GM06990 (cell line): ENCODE measurements at regions not wholly inside any gene's neighbourhood (a gene's known extent, or its start where the extent isn't known, plus 50 kb on each side); places are given as distances from the start of the nearest gene placed in this dataset.

Source experiments
- DNase-seq: peaks from one replicate; pipeline ENCODE4 v3.0.0-alpha.2; 2011; ENCODE audit not compliant: insufficient read length; ENCODE audit errors: extremely low read depth
- H3K27me3 ChIP-seq: replicated peaks from 2 replicates; pipeline ENCODE4 v1.6.0; 2011; ENCODE audit warnings: low read length; ENCODE audit not compliant: control insufficient read depth, insufficient read depth
- H3K36me3 ChIP-seq: 2 replicates; pipeline ENCODE4 v1.5.1; 2011; ENCODE audit warnings: low read length; ENCODE audit not compliant: control insufficient read depth, insufficient read depth
- H3K4me3 ChIP-seq: replicated peaks from 2 replicates; pipeline ENCODE4 v1.5.1; 2011; ENCODE audit warnings: low read depth, mild to moderate bottlenecking, control low read depth, low read length
- CTCF ChIP-seq: IDR thresholded peaks from 2 replicates; pipeline ENCODE4 v1.5.1; 2011; ENCODE audit warnings: low read length, control low read depth, mild to moderate bottlenecking, inconsistent platforms; ENCODE audit not compliant: insufficient read depth, poor library complexity, severe bottlenecking

DNA sequence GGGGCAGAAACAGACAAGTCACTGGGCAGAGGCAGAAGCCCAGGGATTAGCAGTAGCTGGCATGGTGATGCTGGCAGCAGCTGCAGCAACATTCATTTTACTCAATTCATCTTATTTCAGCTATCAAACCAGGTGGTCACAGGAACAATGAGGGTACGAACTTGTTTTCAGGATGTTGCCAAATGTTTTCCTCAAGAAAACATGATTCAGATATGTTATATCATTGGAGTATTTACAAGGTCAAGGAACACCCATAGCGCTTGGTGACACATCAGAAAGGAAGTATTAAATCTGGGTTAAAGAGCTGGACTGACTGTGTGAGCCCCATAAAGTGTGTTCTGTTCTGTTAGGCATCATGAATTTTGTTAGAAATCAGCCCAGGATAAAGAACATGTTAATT is 456.9 kb upstream of the ID4 start:
- no peak overlapping the region for H3K4me3 ChIP-seq
- H3K27me3 ChIP-seq: no peaks in the 10 kb centered on the region
- no peaks in the 10 kb centered on the region for H3K36me3 ChIP-seq
- DNase-seq: no peak
- no peak for TF ChIP-seq CTCF

DNA sequence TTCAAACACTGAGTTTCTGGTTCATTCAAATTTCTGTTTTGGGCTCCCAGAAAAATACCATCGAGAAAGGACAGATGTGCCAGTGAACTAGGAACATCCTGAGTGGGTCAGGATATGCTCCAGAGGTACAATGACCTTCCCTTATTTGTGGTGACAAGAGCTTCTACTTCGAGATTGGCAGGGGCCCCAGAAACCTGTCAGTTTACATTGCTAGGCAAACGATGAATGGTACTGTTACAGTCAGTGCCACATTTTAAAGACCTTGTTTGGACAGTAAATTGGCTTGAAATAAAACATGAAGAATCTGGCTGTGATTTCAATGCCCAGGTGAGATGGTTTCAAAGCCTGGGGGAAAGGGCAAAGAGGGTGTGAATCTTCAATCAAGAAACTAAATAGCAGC is 454.5 kb upstream of the ID4 start:
- Histone ChIP-seq H3K36me3 (no peaks in the 10 kb centered on the region), H3K27me3 (no peaks in the 10 kb centered on the region), H3K4me3 (no peak overlapping the region)
- no peak for DNase-seq
- no peak for TF ChIP-seq CTCF

GRCh38 chr6:19391926-19392325 is 445.2 kb upstream of the ID4 start:
- no peaks in the 10 kb centered on the region for H3K27me3 ChIP-seq
- no peak overlapping the region for H3K4me3 ChIP-seq
- no peak for DNase-seq
- H3K36me3 ChIP-seq: no peaks in the 10 kb centered on the region
- no peak for TF ChIP-seq CTCF

- H3K27me3 ChIP-seq: no peaks in the 10 kb centered on the region
- H3K4me3 ChIP-seq: no peak overlapping the region
- H3K36me3 ChIP-seq: no peaks in the 10 kb centered on the region
- DNase-seq: no peak
- no peak for TF ChIP-seq CTCF
Observed at GRCh38 chr6:19394051-19394450, 443.1 kb upstream of the ID4 start.

DNA sequence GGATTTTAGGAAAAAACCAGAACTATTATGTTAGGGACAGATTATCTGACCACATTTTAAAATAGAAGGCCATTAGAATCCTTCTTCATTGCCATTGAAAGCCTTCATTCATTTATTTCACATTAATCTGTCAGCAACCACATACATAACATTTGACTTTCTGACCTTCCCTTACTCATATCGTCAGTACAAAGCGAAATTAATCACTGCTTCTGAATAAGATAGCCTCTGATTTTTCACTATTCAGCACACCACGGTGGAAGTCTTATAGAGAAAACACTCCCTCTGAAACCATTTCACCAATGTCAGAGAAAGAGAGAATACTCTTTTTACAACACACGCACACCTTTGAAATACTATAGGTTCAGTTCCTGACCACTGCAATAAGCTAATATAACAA is 442.5 kb upstream of the ID4 start:
- TF ChIP-seq CTCF: no peak
- Histone ChIP-seq H3K27me3 (no peaks in the 10 kb centered on the region), H3K4me3 (no peak overlapping the region), H3K36me3 (no peaks in the 10 kb centered on the region)
- DNase-seq: no peak

DNA sequence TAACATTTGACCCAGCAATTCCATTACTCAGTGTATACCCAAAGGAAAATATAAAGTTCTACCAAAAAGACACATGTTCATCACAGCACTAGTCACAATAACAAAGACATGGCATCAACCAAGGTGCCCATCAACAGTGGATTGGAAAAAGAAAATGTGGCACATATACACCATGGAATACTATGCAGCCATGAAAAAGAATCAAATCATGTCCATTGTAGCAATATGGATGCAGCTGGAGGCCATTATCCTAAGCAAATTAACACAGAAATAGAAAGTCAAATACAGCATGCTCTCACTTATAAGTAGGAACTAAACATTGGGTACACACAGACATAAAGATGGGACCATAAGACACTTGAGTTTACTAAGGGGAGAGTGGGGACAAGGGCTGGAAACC is 441.9 kb upstream of the ID4 start:
- Histone ChIP-seq H3K36me3 (no peaks in the 10 kb centered on the region), H3K27me3 (no peaks in the 10 kb centered on the region), H3K4me3 (no peak overlapping the region)
- TF ChIP-seq CTCF: no peak
- DNase-seq: no peak
